GM18511 (cell line): ENCODE measurements at regions not wholly inside any gene's neighbourhood (a gene's known extent, or its start where the extent isn't known, plus 50 kb on each side); places are given as distances from the start of the nearest gene placed in this dataset.
"Not testable (repeated sequence)": the region's sequence is repeated elsewhere in the genome, so short reads cannot be mapped to it uniquely, and the experiment has no call there.

Source experiments
- ATAC-seq: cut with Tn5 transposase; IDR thresholded peaks from one replicate; pipeline ENCODE4 v1.9.1; 2021; ENCODE audit warnings: mild to moderate bottlenecking, moderate library complexity; ENCODE audit not compliant: unreplicated experiment

- ATAC-seq = no peak
These were observed 436.8 kb downstream of the PREX1 start for GRCh38 chr20:48390981-48391380.

GRCh38 chr20:48387675-48388074 is 440.1 kb downstream of the PREX1 start:
- no peak for ATAC-seq

- no peak for ATAC-seq
These were observed 442.3 kb downstream of the PREX1 start for GRCh38 chr20:48385527-48385926.

- ATAC-seq = no peak
These were observed 442.7 kb downstream of the PREX1 start for GRCh38 chr20:48385114-48385513.

- ATAC-seq = no peak
These were observed 443.5 kb downstream of the PREX1 start for GRCh38 chr20:48384147-48384818.

GRCh38 chr20:48383252-48383651 is 444.5 kb downstream of the PREX1 start:
- no peak for ATAC-seq

GRCh38 chr20:48382304-48382703 is 445.5 kb downstream of the PREX1 start:
- ATAC-seq = no peak

GRCh38 chr20:48381353-48382120 is 446.3 kb downstream of the PREX1 start:
- ATAC-seq = no peak

- no peak for ATAC-seq
These were observed 447.1 kb downstream of the PREX1 start for GRCh38 chr20:48380661-48381060.

- no peak for ATAC-seq
These were observed 448.7 kb downstream of the PREX1 start for GRCh38 chr20:48378976-48379675.

- no peak for ATAC-seq
These were observed 449.9 kb downstream of the PREX1 start for GRCh38 chr20:48377940-48378339.

- ATAC-seq = no peak
These were observed 452.0 kb downstream of the PREX1 start for GRCh38 chr20:48375804-48376203.

GRCh38 chr20:48374991-48375595 is 452.7 kb downstream of the PREX1 start:
- no peak for ATAC-seq

- not testable (repeated sequence) for ATAC-seq
These were observed 453.5 kb downstream of the PREX1 start for GRCh38 chr20:48374031-48374907.

GRCh38 chr20:48373555-48373934 is 454.3 kb downstream of the PREX1 start:
- ATAC-seq = no peak

GRCh38 chr20:48372851-48373554 is 454.8 kb downstream of the PREX1 start:
- ATAC-seq = not testable (repeated sequence)

- ATAC-seq = no peak
These were observed 456.6 kb downstream of the PREX1 start for GRCh38 chr20:48371211-48371610.

GRCh38 chr20:48368580-48369021 is 459.2 kb downstream of the PREX1 start:
- not testable (repeated sequence) for ATAC-seq

GRCh38 chr20:48367541-48368358 is 460.0 kb downstream of the PREX1 start:
- ATAC-seq = not testable (repeated sequence)
